Mesenchymal stem cell (in vitro differentiated cells and primary cell): ENCODE measurements at regions not wholly inside any gene's neighbourhood (a gene's known extent, or its start where the extent isn't known, plus 50 kb on each side); places are given as distances from the start of the nearest gene placed in this dataset.
A peak's percentile ranks its signal among the peaks of the same experiment; 100 is the strongest.

Source experiments
- DNase-seq: peaks from one replicate; pipeline ENCODE4 v3.0.0-alpha.2; 2013
- H2AFZ ChIP-seq: one replicate; pipeline ENCODE4 v1.6.1; 2013; ENCODE audit warnings: low read depth, mild to moderate bottlenecking, control low read depth, inconsistent platforms, low read length, moderate library complexity
- H2AK5ac ChIP-seq: 2 replicates; pipeline ENCODE4 v1.6.1; 2013; ENCODE audit warnings: low read length, moderate library complexity, mild to moderate bottlenecking, inconsistent platforms; ENCODE audit not compliant: severe bottlenecking
- H2BK120ac ChIP-seq: one replicate; pipeline ENCODE4 v1.6.1; 2013; ENCODE audit warnings: low read depth, mild to moderate bottlenecking, inconsistent platforms, low read length, moderate library complexity
- H2BK12ac ChIP-seq, 2 experiments: one replicate each; pipeline ENCODE4 v1.6.1; 2013; ENCODE audit warnings: inconsistent platforms in 2 of 2, low read length in 2 of 2, mild to moderate bottlenecking in 2 of 2, moderate library complexity in 2 of 2, control low read depth in 1 of 2
- H2BK15ac ChIP-seq: one replicate; pipeline ENCODE4 v1.6.1; 2013; ENCODE audit warnings: mild to moderate bottlenecking, low read depth, inconsistent platforms; ENCODE audit not compliant: poor library complexity, severe bottlenecking
- H2BK5ac ChIP-seq: 2 replicates; pipeline ENCODE4 v1.6.1; 2013; ENCODE audit warnings: low read depth, mild to moderate bottlenecking, low read length, control low read depth, inconsistent platforms; ENCODE audit not compliant: poor library complexity, severe bottlenecking
- H3K14ac ChIP-seq, 2 experiments: one replicate each; pipeline ENCODE4 v1.6.1; 2013; ENCODE audit warnings: inconsistent platforms in 2 of 2, low read length in 2 of 2, control low read depth in 1 of 2, mild to moderate bottlenecking in 1 of 2, moderate library complexity in 1 of 2
- H3K18ac ChIP-seq, 2 experiments: one replicate each; pipeline ENCODE4 v1.6.1; 2013; ENCODE audit warnings: inconsistent platforms in 2 of 2, low read length in 2 of 2, control low read depth in 1 of 2, low read depth in 1 of 2, mild to moderate bottlenecking in 1 of 2
- H3K23ac ChIP-seq, 2 experiments: one replicate each; pipeline ENCODE4 v1.6.1; 2013; ENCODE audit warnings: inconsistent platforms in 2 of 2, low read length in 2 of 2, mild to moderate bottlenecking in 2 of 2, moderate library complexity in 2 of 2, control low read depth in 1 of 2
- H3K27ac ChIP-seq: 2 replicates; pipeline ENCODE4 v1.5.1; 2013; ENCODE audit warnings: mild to moderate bottlenecking, moderate library complexity, low read length, control low read depth, inconsistent platforms; ENCODE audit not compliant: poor library complexity, severe bottlenecking
- H3K27me3 ChIP-seq, 2 experiments: 2 replicates each; pipeline versions ENCODE4 v1.6.1 to v1.7.0; 2013; ENCODE audit warnings: low read length in 2 of 2, mild to moderate bottlenecking in 2 of 2, moderate library complexity in 2 of 2, control low read depth in 1 of 2, inconsistent platforms in 1 of 2; ENCODE audit not compliant: control insufficient read depth in 1 of 2, insufficient read depth in 1 of 2
- H3K36me3 ChIP-seq, 2 experiments: 2 replicates each; pipeline versions ENCODE4 v1.6.1 to v1.7.0; 2013; ENCODE audit warnings: low read length in 2 of 2, control low read depth in 1 of 2, inconsistent platforms in 1 of 2, low read depth in 1 of 2, mild to moderate bottlenecking in 1 of 2; ENCODE audit not compliant: insufficient read depth in 2 of 2, control insufficient read depth in 1 of 2
- H3K4ac ChIP-seq, 2 experiments: one replicate each; pipeline ENCODE4 v1.6.1; 2013; ENCODE audit warnings: inconsistent platforms in 2 of 2, low read length in 2 of 2, mild to moderate bottlenecking in 2 of 2, moderate library complexity in 2 of 2, control low read depth in 1 of 2, low read depth in 1 of 2
- H3K4me1 ChIP-seq: 2 replicates; pipeline ENCODE4 v1.6.1; 2013; ENCODE audit warnings: low read depth, low read length, control low read depth; ENCODE audit not compliant: control insufficient read depth, insufficient read depth
- H3K4me2 ChIP-seq: 2 replicates; pipeline ENCODE4 v1.6.1; 2013; ENCODE audit warnings: low read length, mild to moderate bottlenecking, inconsistent platforms; ENCODE audit not compliant: poor library complexity, severe bottlenecking
- H3K4me3 ChIP-seq, 2 experiments: 2 replicates each; pipeline versions ENCODE4 v1.5.1 to v1.7.0; 2013; ENCODE audit warnings: low read length in 2 of 2, mild to moderate bottlenecking in 2 of 2, control low read depth in 1 of 2, low read depth in 1 of 2; ENCODE audit not compliant: insufficient read depth in 1 of 2
- H3K79me1 ChIP-seq: replicated peaks from 2 replicates; pipeline ENCODE4 v1.6.1; 2013; ENCODE audit warnings: mild to moderate bottlenecking, control low read depth, low read length, inconsistent platforms; ENCODE audit not compliant: poor library complexity, severe bottlenecking
- H3K9ac ChIP-seq: 2 replicates; pipeline ENCODE4 v1.7.0; 2013; ENCODE audit warnings: mild to moderate bottlenecking, low read length, moderate library complexity
- H3K9me3 ChIP-seq: 2 replicates; pipeline ENCODE4 v1.7.0; 2013; ENCODE audit warnings: mild to moderate bottlenecking, low read length; ENCODE audit not compliant: control insufficient read depth
- H4K8ac ChIP-seq: one replicate; pipeline ENCODE4 v1.6.1; 2013; ENCODE audit warnings: inconsistent platforms, mild to moderate bottlenecking, low read length, moderate library complexity
- H4K91ac ChIP-seq: one replicate; pipeline ENCODE4 v1.6.1; 2013; ENCODE audit warnings: mild to moderate bottlenecking, low read length, inconsistent platforms
- WGBS: methylation state at CpG from one replicate; pipeline ENCODE4 v1.1.7; 2013; ENCODE audit warnings: mixed read lengths; 5-methylcytosine and 5-hydroxymethylcytosine counted together

GRCh38 chr5:34574936-34575467 lies 81.1 kb upstream of the RAI14 start:
- no peak overlapping the region for H2AK5ac ChIP-seq
- H3K14ac ChIP-seq, result no peak overlapping the region
- no peak overlapping the region for H2AFZ ChIP-seq
- H3K4me3 ChIP-seq, result no peak overlapping the region
- H4K91ac ChIP-seq, result no peak overlapping the region
- no peaks in the 10 kb centered on the region for H3K36me3 ChIP-seq
- no peaks in the 10 kb centered on the region for H3K27me3 ChIP-seq
- H2BK120ac ChIP-seq, result no peak overlapping the region
- H3K18ac ChIP-seq, result no peak overlapping the region
- WGBS, result 87% methylated on average over 3 of the region's 3 CpGs
- H4K8ac ChIP-seq, result no peak overlapping the region
- H3K9ac ChIP-seq, result no peak overlapping the region
- peak overlapping the region in 1 of 2 experiments; percentile 70 for H3K23ac ChIP-seq
- no peak overlapping the region for H2BK15ac ChIP-seq
- no peak overlapping the region for H2BK12ac ChIP-seq
- H3K79me1 ChIP-seq, result no peaks in the 10 kb centered on the region
- H3K4me1 ChIP-seq, result peaks cover 3% of the 10 kb centered on the region
- DNase-seq, result no peak
- no peak overlapping the region for H3K27ac ChIP-seq
- H3K9me3 ChIP-seq, result peaks cover 6% of the 10 kb centered on the region
- no peak overlapping the region for H3K4ac ChIP-seq
- no peak overlapping the region for H2BK5ac ChIP-seq
- H3K4me2 ChIP-seq, result no peak overlapping the region

- Histone ChIP-seq H3K4me2 (no peak overlapping the region), H3K4ac (no peak overlapping the region), H2BK12ac (peak overlapping the region in 1 of 2 experiments; percentile 23), H3K4me1 (peaks cover 1% of the 10 kb centered on the region), H3K27ac (no peak overlapping the region), H3K79me1 (no peaks in the 10 kb centered on the region), H3K9ac (no peak overlapping the region), H3K36me3 (no peaks in the 10 kb centered on the region), H2AFZ (no peak overlapping the region), H3K9me3 (peaks cover 6% of the 10 kb centered on the region), H3K4me3 (peak overlapping the region in 1 of 2 experiments; percentile 9), H3K23ac (no peak overlapping the region), H4K8ac (peak overlapping the region; percentile 50), H2BK120ac (no peak overlapping the region), H3K27me3 (no peaks in the 10 kb centered on the region), H3K14ac (no peak overlapping the region), H4K91ac (peak overlapping the region; percentile 70), H2BK5ac (no peak overlapping the region), H2BK15ac (no peak overlapping the region), H2AK5ac (no peak overlapping the region), H3K18ac (peak overlapping the region in 1 of 2 experiments; percentile 69)
- DNase-seq, result peak; percentile 12
- WGBS, result 93% methylated on average over 10 of the region's 11 CpGs
Measured at GRCh38 chr5:34576891-34577666, 79.0 kb upstream of the RAI14 start.

- peaks cover 6% of the 10 kb centered on the region for H3K9me3 ChIP-seq
- H2BK12ac ChIP-seq, result no peak overlapping the region
- peak overlapping the region in 1 of 2 experiments; percentile 38 for H3K4me3 ChIP-seq
- no peak overlapping the region for H3K23ac ChIP-seq
- H2AFZ ChIP-seq, result no peak overlapping the region
- H4K91ac ChIP-seq, result no peak overlapping the region
- H3K36me3 ChIP-seq, result no peaks in the 10 kb centered on the region
- H3K14ac ChIP-seq, result no peak overlapping the region
- H2BK15ac ChIP-seq, result no peak overlapping the region
- no peak for DNase-seq
- H3K4me2 ChIP-seq, result no peak overlapping the region
- no peak overlapping the region for H3K27ac ChIP-seq
- H3K79me1 ChIP-seq, result no peaks in the 10 kb centered on the region
- no peak overlapping the region for H2AK5ac ChIP-seq
- no peak overlapping the region for H2BK120ac ChIP-seq
- no peak overlapping the region for H4K8ac ChIP-seq
- H3K4ac ChIP-seq, result no peak overlapping the region
- H3K18ac ChIP-seq, result no peak overlapping the region
- H3K4me1 ChIP-seq, result peaks cover 1% of the 10 kb centered on the region
- WGBS, result 100% methylated on average over 1 of the region's 1 CpG
- no peak overlapping the region for H2BK5ac ChIP-seq
- no peak overlapping the region for H3K9ac ChIP-seq
- no peaks in the 10 kb centered on the region for H3K27me3 ChIP-seq
Measured at GRCh38 chr5:34578962-34579361, 77.2 kb upstream of the RAI14 start.

GRCh38 chr5:34580983-34581382 lies 75.1 kb upstream of the RAI14 start:
- no peak overlapping the region for H2AK5ac ChIP-seq
- H3K27ac ChIP-seq, result no peak overlapping the region
- H2BK120ac ChIP-seq, result no peak overlapping the region
- no peak for DNase-seq
- 96% methylated on average over 7 of the region's 7 CpGs for WGBS
- H3K23ac ChIP-seq, result no peak overlapping the region
- H3K14ac ChIP-seq, result no peak overlapping the region
- H3K4me1 ChIP-seq, result peaks cover 4% of the 10 kb centered on the region
- no peak overlapping the region for H2BK5ac ChIP-seq
- no peak overlapping the region for H3K9ac ChIP-seq
- H4K91ac ChIP-seq, result no peak overlapping the region
- H3K4ac ChIP-seq, result no peak overlapping the region
- H3K4me3 ChIP-seq, result no peak overlapping the region
- no peak overlapping the region for H4K8ac ChIP-seq
- H3K79me1 ChIP-seq, result no peaks in the 10 kb centered on the region
- H3K9me3 ChIP-seq, result peaks cover 6% of the 10 kb centered on the region
- no peak overlapping the region for H3K4me2 ChIP-seq
- H2BK15ac ChIP-seq, result no peak overlapping the region
- H2AFZ ChIP-seq, result no peak overlapping the region
- H3K18ac ChIP-seq, result no peak overlapping the region
- H3K36me3 ChIP-seq, result no peaks in the 10 kb centered on the region
- H2BK12ac ChIP-seq, result peak overlapping the region in 1 of 2 experiments; percentile 29
- no peaks in the 10 kb centered on the region for H3K27me3 ChIP-seq
